MM.1S (cell line): ENCODE measurements at regions not wholly inside any gene's neighbourhood (a gene's known extent, or its start where the extent isn't known, plus 50 kb on each side); places are given as distances from the start of the nearest gene placed in this dataset.

Experiments used
- CTCF ChIP-seq: fragments of 300-600 bp; sonication (generic); IDR thresholded peaks from 2 replicates; pipeline ENCODE4 v1.5.1; 2016; ENCODE audit warnings: antibody characterized with exemption, low read length, mixed read lengths
- EZH2 ChIP-seq: fragments of 300-600 bp; sonication (generic); optimal IDR thresholded peaks from 2 replicates; pipeline ENCODE3; 2017; ENCODE audit warnings: low read depth, mild to moderate bottlenecking, antibody characterized with exemption, low read length, mixed read lengths

- TF ChIP-seq CTCF: no peak
- TF ChIP-seq EZH2: no peak
These were observed 387.1 kb downstream of the IPMK start for GRCh38 chr10:57880446-57881227.
